Naive thymus-derived CD4-positive, alpha-beta T cell (primary cell): ENCODE measurements at regions not wholly inside any gene's neighbourhood (a gene's known extent, or its start where the extent isn't known, plus 50 kb on each side); places are given as distances from the start of the nearest gene placed in this dataset.

Experiments used
- ATAC-seq: fragments of 150-1000 bp; cut with Tn5 transposase; 2 replicates; pipeline ENCODE4 v1.10.0; 2021; ENCODE audit warnings: mild to moderate bottlenecking, moderate library complexity
- CTCF ChIA-PET: fragments of 350-600 bp; sonication (Branson Sonifier 250); formaldehyde crosslinking; loops from one replicate; lab custom pipeline; 2021; ENCODE audit warnings: antibody characterized with exemption; lab: Charles Lee
- POLR2A ChIA-PET: fragments of 350-600 bp; sonication (Branson Sonifier 250); formaldehyde crosslinking; loops from one replicate; lab custom pipeline; 2021; ENCODE audit warnings: antibody characterized with exemption, inconsistent platforms; lab: Charles Lee
- DNase-seq, 9 donors: peaks; one replicate each; pipeline versions ENCODE4 v3.0.0 to v3.0.0-alpha.2; 2020 to 2022; ENCODE audit warnings: mixed read lengths in 1 of 9
- H3K27ac ChIP-seq: one replicate; pipeline ENCODE4 v1.7.0; 2013; ENCODE audit warnings: mild to moderate bottlenecking, low read depth, low read length, moderate library complexity
- H3K27me3 ChIP-seq, 2 donors: one replicate each; pipeline ENCODE4 v1.7.0; 2013; ENCODE audit warnings: low read length in 2 of 2, mild to moderate bottlenecking in 2 of 2, moderate library complexity in 2 of 2; ENCODE audit not compliant: control insufficient read depth in 2 of 2, insufficient read depth in 2 of 2
- H3K36me3 ChIP-seq, 3 experiments: 1 replicate in 2 of 3; 2 replicates in 1 of 3; pipeline ENCODE4 v1.7.0; 2013; ENCODE audit warnings: low read length in 3 of 3, mild to moderate bottlenecking in 3 of 3, moderate library complexity in 1 of 3; ENCODE audit not compliant: insufficient read depth in 3 of 3, control insufficient read depth in 2 of 3
- H3K4me1 ChIP-seq, 2 donors: one replicate each; pipeline ENCODE4 v1.7.0; 2013; ENCODE audit warnings: low read length in 2 of 2, mild to moderate bottlenecking in 2 of 2, moderate library complexity in 1 of 2; ENCODE audit not compliant: control insufficient read depth in 2 of 2, insufficient read depth in 2 of 2
- H3K4me3 ChIP-seq: 2 replicates; pipeline ENCODE4 v1.7.0; 2013; ENCODE audit warnings: mild to moderate bottlenecking, low read length
- H3K9me3 ChIP-seq, 3 experiments: 1 replicate in 2 of 3; 2 replicates in 1 of 3; pipeline ENCODE4 v1.7.0; 2013; ENCODE audit warnings: low read length in 3 of 3; ENCODE audit not compliant: control insufficient read depth in 2 of 3
- H3K27ac Mint-ChIP-seq, 9 donors: one replicate each; pipeline ENCODE4 v1.8.0; 2020 to 2022; ENCODE audit warnings: mixed read lengths in 9 of 9, mild to moderate bottlenecking in 8 of 9, moderate library complexity in 5 of 9, inconsistent platforms in 2 of 9
- H3K27me3 Mint-ChIP-seq, 5 donors: one replicate each; pipeline ENCODE4 v1.8.0; 2021 to 2022; ENCODE audit warnings: mixed read lengths in 5 of 5, mild to moderate bottlenecking in 1 of 5
- H3K36me3 Mint-ChIP-seq, 5 donors: one replicate each; pipeline ENCODE4 v1.8.0; 2020 to 2022; ENCODE audit warnings: mixed read lengths in 5 of 5, mild to moderate bottlenecking in 3 of 5, inconsistent platforms in 1 of 5
- H3K4me1 Mint-ChIP-seq, 7 donors: one replicate each; pipeline ENCODE4 v1.8.0; 2020 to 2022; ENCODE audit warnings: mixed read lengths in 7 of 7, mild to moderate bottlenecking in 3 of 7, inconsistent platforms in 1 of 7
- H3K4me3 Mint-ChIP-seq, 10 donors: one replicate each; pipeline ENCODE4 v1.8.0; 2020 to 2022; ENCODE audit warnings: mild to moderate bottlenecking in 10 of 10, mixed read lengths in 10 of 10, moderate library complexity in 6 of 10, inconsistent platforms in 2 of 10
- H3K9me3 Mint-ChIP-seq, 11 donors: one replicate each; pipeline ENCODE4 v1.8.0; 2020 to 2022; ENCODE audit warnings: mixed read lengths in 11 of 11, mild to moderate bottlenecking in 4 of 11, inconsistent platforms in 1 of 11, moderate library complexity in 1 of 11
- intact Hi-C, 2 donors: fragments of 100-400 bp; cut with micrococcal nuclease; formaldehyde crosslinking; loops; one replicate each; pipeline ENCODE4 v1.15.1; 2023

- ChIA-PET CTCF (no interaction called here), POLR2A (no interaction called here)
- no peaks in the 10 kb centered on the region for H3K27me3 Mint-ChIP-seq
- H3K4me3 Mint-ChIP-seq, result no peak overlapping the region
- Histone ChIP-seq H3K4me1 (no peaks in the 10 kb centered on the region), H3K36me3 (no peaks in the 10 kb centered on the region), H3K27ac (no peak overlapping the region), H3K4me3 (no peak overlapping the region), H3K27me3 (no peaks in the 10 kb centered on the region), H3K9me3 (no peaks in the 10 kb centered on the region)
- ATAC-seq (no peak), DNase-seq (no peak)
- H3K4me1 Mint-ChIP-seq, result no peaks in the 10 kb centered on the region
- no peak overlapping the region for H3K27ac Mint-ChIP-seq
- intact Hi-C loops, result no loop called here
- H3K9me3 Mint-ChIP-seq, result peaks cover 0 to 18% (median 2%) of the 10 kb centered on the region in 11 donors
- H3K36me3 Mint-ChIP-seq, result no peaks in the 10 kb centered on the region
Observed at GRCh38 chr13:65946387-65946786, 1283.7 kb downstream of the PCDH9 start.

GRCh38 chr13:65943708-65944107, 1286.4 kb downstream of the PCDH9 start:
- ATAC-seq, result no peak
- H3K9me3 Mint-ChIP-seq, result peaks cover 0 to 18% (median 0%) of the 10 kb centered on the region in 11 donors
- CTCF ChIA-PET, result interaction anchor here (0.6 kb wide), 1 partner anchor 142 kb away, joined by 3 read pairs; no protein-coding TSS in a partner anchor
- H3K4me1 Mint-ChIP-seq, result no peaks in the 10 kb centered on the region
- intact Hi-C loops, result no loop called here
- no peak overlapping the region for H3K27ac Mint-ChIP-seq
- no peaks in the 10 kb centered on the region for H3K27me3 Mint-ChIP-seq
- Histone ChIP-seq H3K36me3 (no peaks in the 10 kb centered on the region), H3K4me1 (no peaks in the 10 kb centered on the region), H3K9me3 (no peaks in the 10 kb centered on the region), H3K4me3 (no peak overlapping the region), H3K27ac (no peak overlapping the region), H3K27me3 (no peaks in the 10 kb centered on the region)
- H3K4me3 Mint-ChIP-seq, result no peak overlapping the region
- H3K36me3 Mint-ChIP-seq, result no peaks in the 10 kb centered on the region
- DNase-seq, result no peak
- POLR2A ChIA-PET, result no interaction called here

GRCh38 chr13:65943024-65943423, 1287.1 kb downstream of the PCDH9 start:
- Mint-ChIP-seq H3K9me3 (peaks cover 0 to 14% (median 0%) of the 10 kb centered on the region in 11 donors), H3K27me3 (no peaks in the 10 kb centered on the region), H3K4me1 (no peaks in the 10 kb centered on the region), H3K4me3 (no peak overlapping the region), H3K36me3 (no peaks in the 10 kb centered on the region), H3K27ac (no peak overlapping the region)
- Histone ChIP-seq H3K9me3 (no peaks in the 10 kb centered on the region), H3K4me1 (no peaks in the 10 kb centered on the region), H3K27ac (no peak overlapping the region), H3K27me3 (no peaks in the 10 kb centered on the region), H3K4me3 (no peak overlapping the region), H3K36me3 (no peaks in the 10 kb centered on the region)
- ChIA-PET CTCF (no interaction called here), POLR2A (no interaction called here)
- no peak for DNase-seq
- intact Hi-C loops, result no loop called here
- ATAC-seq, result no peak

GRCh38 chr13:65940720-65941119, 1289.4 kb downstream of the PCDH9 start:
- Histone ChIP-seq H3K9me3 (no peaks in the 10 kb centered on the region), H3K4me1 (no peaks in the 10 kb centered on the region), H3K4me3 (no peak overlapping the region), H3K27ac (no peak overlapping the region), H3K36me3 (no peaks in the 10 kb centered on the region), H3K27me3 (no peaks in the 10 kb centered on the region)
- Mint-ChIP-seq H3K4me3 (no peak overlapping the region), H3K36me3 (no peaks in the 10 kb centered on the region), H3K27ac (no peak overlapping the region), H3K9me3 (peaks cover 0 to 15% (median 0%) of the 10 kb centered on the region in 11 donors), H3K4me1 (no peaks in the 10 kb centered on the region), H3K27me3 (no peaks in the 10 kb centered on the region)
- ChIA-PET CTCF (no interaction called here), POLR2A (no interaction called here)
- intact Hi-C loops, result no loop called here
- no peak for ATAC-seq
- no peak for DNase-seq

GRCh38 chr13:65937251-65937650, 1292.9 kb downstream of the PCDH9 start:
- H3K27me3 Mint-ChIP-seq, result no peaks in the 10 kb centered on the region
- Histone ChIP-seq H3K27ac (no peak overlapping the region), H3K4me3 (no peak overlapping the region), H3K9me3 (no peaks in the 10 kb centered on the region), H3K27me3 (no peaks in the 10 kb centered on the region), H3K36me3 (no peaks in the 10 kb centered on the region), H3K4me1 (no peaks in the 10 kb centered on the region)
- H3K27ac Mint-ChIP-seq, result no peak overlapping the region
- no peaks in the 10 kb centered on the region for H3K36me3 Mint-ChIP-seq
- DNase-seq, result no peak
- intact Hi-C loops, result no loop called here
- peaks cover 0 to 6% (median 2%) of the 10 kb centered on the region in 11 donors for H3K9me3 Mint-ChIP-seq
- H3K4me1 Mint-ChIP-seq, result no peaks in the 10 kb centered on the region
- ATAC-seq, result no peak
- ChIA-PET CTCF (no interaction called here), POLR2A (no interaction called here)
- no peak overlapping the region for H3K4me3 Mint-ChIP-seq

- H3K27me3 Mint-ChIP-seq, result no peaks in the 10 kb centered on the region
- no peak overlapping the region for H3K4me3 Mint-ChIP-seq
- Histone ChIP-seq H3K4me3 (no peak overlapping the region), H3K4me1 (no peaks in the 10 kb centered on the region), H3K27ac (no peak overlapping the region), H3K36me3 (no peaks in the 10 kb centered on the region), H3K9me3 (no peaks in the 10 kb centered on the region), H3K27me3 (no peaks in the 10 kb centered on the region)
- H3K27ac Mint-ChIP-seq, result no peak overlapping the region
- no peak for DNase-seq
- intact Hi-C loops, result no loop called here
- CTCF ChIA-PET, result no interaction called here
- no peaks in the 10 kb centered on the region for H3K36me3 Mint-ChIP-seq
- POLR2A ChIA-PET, result no interaction called here
- peaks cover 0 to 11% (median 2%) of the 10 kb centered on the region in 11 donors for H3K9me3 Mint-ChIP-seq
- H3K4me1 Mint-ChIP-seq, result no peaks in the 10 kb centered on the region
- ATAC-seq, result no peak
Observed at GRCh38 chr13:65936249-65936648, 1293.9 kb downstream of the PCDH9 start.

GRCh38 chr13:65932587-65933239, 1297.4 kb downstream of the PCDH9 start:
- intact Hi-C loops, result no loop called here
- no peaks in the 10 kb centered on the region for H3K27me3 ChIP-seq
- CTCF ChIA-PET, result no interaction called here
- H3K27ac Mint-ChIP-seq, result no peak overlapping the region
- H3K9me3 ChIP-seq, result no peaks in the 10 kb centered on the region
- no peaks in the 10 kb centered on the region for H3K36me3 Mint-ChIP-seq
- POLR2A ChIA-PET, result no interaction called here
- H3K27ac ChIP-seq, result no peak overlapping the region
- no peaks in the 10 kb centered on the region for H3K27me3 Mint-ChIP-seq
- DNase-seq, result no peak
- H3K36me3 ChIP-seq, result no peaks in the 10 kb centered on the region
- peaks cover 0 to 10% (median 3%) of the 10 kb centered on the region in 11 donors for H3K9me3 Mint-ChIP-seq
- no peaks in the 10 kb centered on the region for H3K4me1 Mint-ChIP-seq
- H3K4me3 Mint-ChIP-seq, result no peak overlapping the region
- no peaks in the 10 kb centered on the region for H3K4me1 ChIP-seq
- no peak overlapping the region for H3K4me3 ChIP-seq
- ATAC-seq, result no peak
